B cell (primary cell): ENCODE measurements at regions not wholly inside any gene's neighbourhood (a gene's known extent, or its start where the extent isn't known, plus 50 kb on each side); places are given as distances from the start of the nearest gene placed in this dataset.

Source experiments
- EZH2 ChIP-seq: IDR thresholded peaks from 2 replicates; pipeline ENCODE4 v1.6.1; 2012; ENCODE audit warnings: borderline replicate concordance, low read depth, mild to moderate bottlenecking, moderate library complexity, low read length; ENCODE audit not compliant: insufficient read depth, poor library complexity, severe bottlenecking
- TF ChIP-seq, protein P1 (sequence below): fragments of 200-600 bp; IDR thresholded peaks from one replicate; pipeline ENCODE4 v1.8.0; 2022; ENCODE audit warnings: antibody characterized with exemption, mild to moderate bottlenecking

DNA sequence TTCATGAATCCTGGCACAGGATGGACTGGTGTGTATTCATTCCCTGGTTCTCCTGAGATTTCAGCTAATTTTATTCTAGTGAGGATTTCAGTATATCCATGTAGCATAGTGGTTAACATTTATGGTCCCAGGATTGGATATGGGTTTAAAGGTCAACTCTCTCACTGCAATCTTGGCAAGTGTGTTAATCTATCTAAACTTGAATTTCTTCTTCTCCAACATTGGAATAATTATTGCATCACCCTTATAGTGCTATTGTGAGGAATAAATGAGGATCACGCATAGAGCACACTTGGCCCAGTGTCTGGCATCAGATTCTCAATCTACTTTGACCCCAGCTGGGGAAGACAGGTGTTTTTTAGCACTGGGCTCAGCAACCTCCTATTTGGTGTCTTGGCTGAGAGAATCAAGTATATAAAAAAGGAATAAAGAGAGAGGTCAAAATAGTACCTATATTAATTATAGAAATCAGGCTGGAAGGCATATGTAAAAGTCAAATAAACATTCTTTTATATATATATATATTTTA is 531.2 kb upstream of the ATP2B1 start:
- TF ChIP-seq, protein P1, sequence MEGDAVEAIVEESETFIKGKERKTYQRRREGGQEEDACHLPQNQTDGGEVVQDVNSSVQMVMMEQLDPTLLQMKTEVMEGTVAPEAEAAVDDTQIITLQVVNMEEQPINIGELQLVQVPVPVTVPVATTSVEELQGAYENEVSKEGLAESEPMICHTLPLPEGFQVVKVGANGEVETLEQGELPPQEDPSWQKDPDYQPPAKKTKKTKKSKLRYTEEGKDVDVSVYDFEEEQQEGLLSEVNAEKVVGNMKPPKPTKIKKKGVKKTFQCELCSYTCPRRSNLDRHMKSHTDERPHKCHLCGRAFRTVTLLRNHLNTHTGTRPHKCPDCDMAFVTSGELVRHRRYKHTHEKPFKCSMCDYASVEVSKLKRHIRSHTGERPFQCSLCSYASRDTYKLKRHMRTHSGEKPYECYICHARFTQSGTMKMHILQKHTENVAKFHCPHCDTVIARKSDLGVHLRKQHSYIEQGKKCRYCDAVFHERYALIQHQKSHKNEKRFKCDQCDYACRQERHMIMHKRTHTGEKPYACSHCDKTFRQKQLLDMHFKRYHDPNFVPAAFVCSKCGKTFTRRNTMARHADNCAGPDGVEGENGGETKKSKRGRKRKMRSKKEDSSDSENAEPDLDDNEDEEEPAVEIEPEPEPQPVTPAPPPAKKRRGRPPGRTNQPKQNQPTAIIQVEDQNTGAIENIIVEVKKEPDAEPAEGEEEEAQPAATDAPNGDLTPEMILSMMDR, result no peak
- no peak for TF ChIP-seq EZH2
